ENCODE measurements at regions not wholly inside any gene's neighbourhood (a gene's known extent, or its start where the extent isn't known, plus 50 kb on each side); places are given as distances from the start of the nearest gene placed in this dataset.
A peak's percentile ranks its signal among the peaks of the same experiment; 100 is the strongest.

DNA sequence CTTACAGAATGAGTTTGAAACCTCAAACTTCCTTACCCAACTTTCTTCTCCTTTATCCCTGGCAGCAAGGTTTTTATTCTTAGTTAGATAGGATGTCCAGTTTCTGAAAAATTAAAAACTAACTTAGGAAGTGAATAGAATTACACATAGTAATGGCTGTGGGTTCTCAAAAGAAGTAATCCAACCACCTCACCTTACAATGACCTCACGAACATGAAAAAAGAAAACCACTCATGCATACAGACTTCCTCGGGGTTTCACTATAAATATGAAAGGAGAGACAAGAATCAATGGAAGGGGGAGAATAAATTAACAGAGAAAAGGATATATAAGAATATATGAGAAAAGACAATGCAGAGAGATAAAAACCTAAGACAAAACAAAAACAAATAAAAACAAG, 1044.3 kb upstream of the KLHL29 start:
- intact Hi-C loops (cut with DNase I; ENCODE audit: low total_unique reads), result no loop called here
- peaks cover 0 to 3% (median 0%) of the 10 kb centered on the region in 3 donors for H3K9me3 ChIP-seq
- H3K4me3 ChIP-seq, result no peak overlapping the region
- no peak overlapping the region for H3K27ac ChIP-seq
- H3K36me3 ChIP-seq, result no peaks in the 10 kb centered on the region
- DNase-seq, result no peak
- H3K27me3 ChIP-seq, result no peaks in the 10 kb centered on the region
- TF ChIP-seq, protein P1, sequence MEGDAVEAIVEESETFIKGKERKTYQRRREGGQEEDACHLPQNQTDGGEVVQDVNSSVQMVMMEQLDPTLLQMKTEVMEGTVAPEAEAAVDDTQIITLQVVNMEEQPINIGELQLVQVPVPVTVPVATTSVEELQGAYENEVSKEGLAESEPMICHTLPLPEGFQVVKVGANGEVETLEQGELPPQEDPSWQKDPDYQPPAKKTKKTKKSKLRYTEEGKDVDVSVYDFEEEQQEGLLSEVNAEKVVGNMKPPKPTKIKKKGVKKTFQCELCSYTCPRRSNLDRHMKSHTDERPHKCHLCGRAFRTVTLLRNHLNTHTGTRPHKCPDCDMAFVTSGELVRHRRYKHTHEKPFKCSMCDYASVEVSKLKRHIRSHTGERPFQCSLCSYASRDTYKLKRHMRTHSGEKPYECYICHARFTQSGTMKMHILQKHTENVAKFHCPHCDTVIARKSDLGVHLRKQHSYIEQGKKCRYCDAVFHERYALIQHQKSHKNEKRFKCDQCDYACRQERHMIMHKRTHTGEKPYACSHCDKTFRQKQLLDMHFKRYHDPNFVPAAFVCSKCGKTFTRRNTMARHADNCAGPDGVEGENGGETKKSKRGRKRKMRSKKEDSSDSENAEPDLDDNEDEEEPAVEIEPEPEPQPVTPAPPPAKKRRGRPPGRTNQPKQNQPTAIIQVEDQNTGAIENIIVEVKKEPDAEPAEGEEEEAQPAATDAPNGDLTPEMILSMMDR (IDR thresholded peaks at IDR 0.05), result no peak
- no peaks in the 10 kb centered on the region for H3K4me1 ChIP-seq

DNA sequence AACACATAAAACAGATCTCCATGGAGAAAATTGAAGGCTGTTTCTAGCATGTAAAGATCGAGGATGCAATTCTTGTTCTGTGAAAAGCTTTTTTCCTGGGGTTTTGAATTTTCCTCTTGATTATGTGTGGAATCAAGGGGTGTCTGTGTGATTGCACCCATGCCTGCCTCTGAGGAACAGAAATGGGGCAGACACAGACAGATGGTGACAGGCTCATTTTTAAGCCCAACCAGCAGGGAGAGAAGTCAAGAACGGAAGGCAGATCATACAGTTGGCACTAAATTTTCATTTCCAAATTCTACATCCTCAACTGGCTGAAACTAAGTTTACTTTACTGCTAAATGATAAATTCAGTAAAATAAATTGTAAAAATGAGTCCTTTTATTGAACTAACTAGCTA, 1037.7 kb upstream of the KLHL29 start:
- DNase-seq, result no peak
- Histone ChIP-seq H3K27ac (no peak overlapping the region), H3K4me3 (no peak overlapping the region), H3K27me3 (no peaks in the 10 kb centered on the region), H3K9me3 (no peaks in the 10 kb centered on the region), H3K4me1 (no peaks in the 10 kb centered on the region), H3K36me3 (no peaks in the 10 kb centered on the region)
- TF ChIP-seq, protein P1 (IDR thresholded peaks at IDR 0.05), result no peak
- intact Hi-C loops (cut with DNase I; ENCODE audit: low total_unique reads), result no loop called here

DNA sequence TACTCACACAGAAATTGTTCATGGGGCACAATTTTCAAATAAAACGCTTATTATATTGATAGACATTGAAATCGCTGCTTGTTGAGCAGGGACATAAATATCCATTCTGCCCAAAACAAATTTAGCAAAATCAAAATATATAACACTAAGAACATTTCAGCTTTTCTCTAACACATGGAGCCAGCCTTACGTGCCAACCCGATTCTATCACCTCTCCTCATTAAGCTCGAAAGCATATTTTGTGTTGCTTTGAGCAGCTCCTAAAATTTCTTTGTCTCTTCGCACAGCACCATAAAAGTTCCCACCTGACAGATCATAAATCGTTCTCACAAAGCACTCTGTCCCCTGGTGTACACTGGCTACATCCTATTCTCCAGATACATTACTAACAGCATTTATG, 1034.4 kb upstream of the KLHL29 start:
- no peaks in the 10 kb centered on the region for H3K9me3 ChIP-seq
- no peaks in the 10 kb centered on the region for H3K4me1 ChIP-seq
- TF ChIP-seq, protein P1 (IDR thresholded peaks at IDR 0.05), result no peak
- DNase-seq, result no peak
- intact Hi-C loops (cut with DNase I; ENCODE audit: low total_unique reads), result no loop called here
- no peaks in the 10 kb centered on the region for H3K36me3 ChIP-seq
- H3K4me3 ChIP-seq, result no peak overlapping the region
- H3K27ac ChIP-seq, result no peak overlapping the region
- H3K27me3 ChIP-seq, result no peaks in the 10 kb centered on the region

DNA sequence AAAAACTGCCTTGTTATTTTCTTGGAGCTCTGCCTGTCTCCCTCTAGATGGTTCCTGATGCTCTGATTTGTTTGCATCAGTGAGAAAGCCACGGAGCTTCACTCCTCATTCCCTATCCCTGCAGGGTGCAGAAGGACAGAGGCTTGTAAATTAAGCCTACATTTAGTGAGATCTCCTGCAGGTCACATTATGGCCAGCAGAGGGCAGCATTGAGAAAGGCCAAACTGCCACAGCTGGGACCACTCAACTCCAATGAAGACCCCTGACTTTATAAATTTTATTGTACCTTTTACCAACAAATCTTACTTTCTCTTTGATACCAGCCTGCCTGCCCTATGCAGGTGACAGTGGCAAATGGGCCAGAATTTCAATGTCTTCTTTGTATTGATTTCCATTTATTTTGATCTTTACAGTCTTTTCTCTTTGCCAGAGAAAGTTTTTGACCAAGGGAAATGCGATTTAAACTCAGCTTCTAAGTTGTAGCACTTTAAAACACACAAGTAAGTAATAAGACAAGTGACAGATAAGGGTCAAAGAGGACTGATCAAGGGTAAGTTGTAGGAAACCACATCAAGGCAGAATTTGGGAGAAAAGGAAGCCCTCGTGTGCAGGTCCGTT, 1029.1 kb upstream of the KLHL29 start:
- H3K27ac ChIP-seq, result no peak overlapping the region
- H3K36me3 ChIP-seq, result no peaks in the 10 kb centered on the region
- TF ChIP-seq, protein P1 (IDR thresholded peaks at IDR 0.05), result peak; percentile 79 to 90
- no peaks in the 10 kb centered on the region for H3K9me3 ChIP-seq
- H3K4me3 ChIP-seq, result no peak overlapping the region
- intact Hi-C loops (cut with DNase I; ENCODE audit: low total_unique reads), result loop anchor here (5.0 kb wide), 1 partner anchor 996 kb away; no protein-coding TSS in a partner anchor
- DNase-seq, result peak; percentile 58 to 74
- H3K4me1 ChIP-seq, result peaks cover 0 to 11% (median 0%) of the 10 kb centered on the region in 4 donors
- H3K27me3 ChIP-seq, result no peaks in the 10 kb centered on the region

DNA sequence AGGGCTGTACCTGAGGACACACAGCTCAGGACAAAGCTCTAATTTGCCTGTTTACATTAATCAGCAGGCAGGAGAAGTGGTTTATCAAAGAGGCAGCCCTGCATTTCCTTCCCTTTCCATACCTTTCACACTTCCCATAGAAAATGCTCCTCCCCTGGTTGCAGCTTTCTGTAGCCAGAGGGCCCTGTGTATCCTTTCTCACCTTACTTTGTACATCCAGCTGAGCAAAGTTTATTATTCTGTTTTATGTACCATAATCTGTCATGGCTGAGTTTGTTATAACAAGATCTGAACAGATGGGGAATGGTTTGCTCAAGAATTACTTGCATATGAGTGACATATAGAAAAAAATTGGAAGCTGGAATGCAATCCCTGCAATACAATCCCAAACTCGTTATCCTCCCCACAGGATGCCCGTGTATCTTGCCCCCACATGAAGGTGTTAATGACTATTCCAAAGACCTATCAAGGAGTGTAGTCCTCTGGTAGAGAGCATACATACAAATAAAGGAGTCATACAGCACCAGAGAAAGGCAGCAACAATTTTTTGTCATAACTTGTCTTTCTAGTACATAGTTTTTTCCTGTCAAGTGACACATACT, 1025.8 kb upstream of the KLHL29 start:
- intact Hi-C loops (cut with DNase I; ENCODE audit: low total_unique reads), result loop anchor here (5.0 kb wide), 1 partner anchor 993 kb away; no protein-coding TSS in a partner anchor
- Histone ChIP-seq H3K4me1 (peaks cover 0 to 12% (median 0%) of the 10 kb centered on the region in 4 donors), H3K27ac (no peak overlapping the region), H3K9me3 (no peaks in the 10 kb centered on the region), H3K27me3 (no peaks in the 10 kb centered on the region), H3K4me3 (no peak overlapping the region), H3K36me3 (no peaks in the 10 kb centered on the region)
- TF ChIP-seq, protein P1 (IDR thresholded peaks at IDR 0.05), result no peak
- no peak for DNase-seq
